GM12874 (cell line): ENCODE measurements at regions not wholly inside any gene's neighbourhood (a gene's known extent, or its start where the extent isn't known, plus 50 kb on each side); places are given as distances from the start of the nearest gene placed in this dataset.

Experiments used
- CTCF ChIP-seq: IDR thresholded peaks from 2 replicates; pipeline ENCODE4 v1.5.1; 2011; ENCODE audit warnings: low read depth, mild to moderate bottlenecking, control low read depth, low read length, moderate library complexity; ENCODE audit not compliant: insufficient read depth

DNA sequence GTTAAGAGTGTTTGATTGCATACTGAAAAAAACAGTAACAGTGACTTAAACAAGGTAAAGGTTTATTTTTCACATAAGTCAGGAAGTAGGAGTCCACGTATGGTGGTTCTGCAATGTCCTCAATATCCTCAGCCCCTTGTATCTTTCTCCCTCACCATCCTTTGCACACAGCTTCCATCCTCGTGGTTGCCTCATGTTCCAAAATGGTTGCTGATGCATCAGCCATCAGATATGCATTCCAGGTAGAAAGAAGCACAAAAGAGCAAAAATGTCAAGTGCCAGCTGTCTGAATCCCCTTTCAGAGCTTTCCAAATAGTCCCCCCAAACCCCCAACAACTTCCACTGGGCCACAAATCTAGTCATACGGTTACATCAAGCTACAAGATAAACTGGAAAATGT is 138.1 kb downstream of the SYF2 start:
- no peak for TF ChIP-seq CTCF

- TF ChIP-seq CTCF = no peak
Observed at GRCh38 chr1:25091658-25092057, 140.6 kb downstream of the SYF2 start.

GRCh38 chr1:25090707-25091422 is 141.4 kb downstream of the SYF2 start:
- TF ChIP-seq CTCF = no peak

GRCh38 chr1:25089772-25090171 is 142.5 kb downstream of the SYF2 start:
- TF ChIP-seq CTCF = no peak

- TF ChIP-seq CTCF = no peak
Observed at GRCh38 chr1:25088946-25089345, 143.4 kb downstream of the SYF2 start.

DNA sequence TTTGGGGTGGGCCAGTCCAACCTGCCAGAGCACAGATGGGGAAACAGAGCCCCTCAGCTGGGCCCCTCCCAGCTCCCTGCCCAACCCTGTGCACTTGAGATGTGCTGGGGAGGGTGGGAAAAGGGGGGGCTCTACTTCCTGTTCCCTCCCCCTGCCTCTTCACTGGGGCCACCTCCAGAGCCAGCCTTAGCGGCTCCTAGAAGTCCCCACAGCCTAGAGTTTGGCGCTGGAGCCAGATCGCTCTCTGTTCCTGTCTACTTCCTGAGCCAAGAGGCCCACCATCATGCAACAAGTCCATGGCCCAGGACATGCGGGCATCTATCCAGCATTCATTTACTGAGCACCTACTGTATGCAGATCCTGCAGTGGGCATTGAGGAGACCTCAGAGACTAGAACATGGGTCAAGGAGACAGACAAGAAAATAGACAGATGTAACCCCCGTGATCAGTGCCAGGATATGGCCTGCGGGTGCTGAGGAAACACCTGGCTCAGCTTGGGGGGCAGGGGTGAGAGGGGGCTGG is 144.1 kb downstream of the SYF2 start:
- TF ChIP-seq CTCF = no peak

DNA sequence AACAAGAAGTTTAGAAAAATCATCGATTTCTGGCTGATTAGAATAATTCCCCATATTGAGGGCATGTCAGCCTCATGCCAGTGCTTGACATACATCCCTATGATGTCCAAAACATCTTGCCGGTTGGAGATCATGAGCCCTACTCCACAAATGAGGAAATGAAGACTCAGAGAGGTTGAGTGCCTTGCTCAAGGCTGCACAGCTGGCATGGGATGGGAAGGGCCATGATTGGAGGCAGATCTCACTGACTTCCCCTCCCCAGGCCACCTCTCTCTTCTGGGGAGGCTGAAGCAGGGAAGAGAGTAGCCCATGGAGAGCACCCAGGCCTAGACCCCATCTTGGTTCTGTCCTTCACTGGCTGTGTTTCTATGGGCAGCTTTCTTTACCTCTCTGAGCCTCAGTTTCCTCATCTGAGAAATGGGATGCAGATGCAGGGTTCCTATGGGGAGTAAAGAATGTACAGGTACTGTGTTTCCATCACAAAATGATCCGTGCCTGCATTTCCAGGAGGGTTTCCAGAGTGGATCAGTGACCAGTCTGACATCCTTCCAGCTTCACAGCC is 145.7 kb downstream of the SYF2 start:
- no peak for TF ChIP-seq CTCF
